NOMO-1 treated with dmso at 0.1 percent for 144 hours (cell line): ENCODE measurements at regions not wholly inside any gene's neighbourhood (a gene's known extent, or its start where the extent isn't known, plus 50 kb on each side); places are given as distances from the start of the nearest gene placed in this dataset.
"Not testable (repeated sequence)": the region's sequence is repeated elsewhere in the genome, so short reads cannot be mapped to it uniquely, and the experiment has no call there.

ENCODE experiments used
- DNase-seq: peaks from one replicate; lab custom pipeline; 2025; ENCODE audit not compliant: unreplicated experiment; lab: John Stamatoyannopoulos, UW

GRCh38 chr1:228668553-228669241 lies 66.6 kb upstream of the RHOU start:
- DNase-seq, result no peak

GRCh38 chr1:228669242-228669585 lies 66.1 kb upstream of the RHOU start:
- no peak for DNase-seq

- DNase-seq, result not testable (repeated sequence)
Measured at GRCh38 chr1:228681076-228681565, 54.2 kb upstream of the RHOU start.

- no peak for DNase-seq
Measured at GRCh38 chr1:228683428-228683827, 51.9 kb upstream of the RHOU start.

GRCh38 chr1:228684607-228685006 lies 50.7 kb upstream of the RHOU start:
- no peak for DNase-seq

GRCh38 chr1:228685081-228685660 lies 50.1 kb upstream of the RHOU start:
- no peak for DNase-seq
